IPS-NIHi7 (cell line): ENCODE measurements at regions not wholly inside any gene's neighbourhood (a gene's known extent, or its start where the extent isn't known, plus 50 kb on each side); places are given as distances from the start of the nearest gene placed in this dataset.
A peak's percentile ranks its signal among the peaks of the same experiment; 100 is the strongest.

Experiments used
- DNase-seq: peaks from one replicate; pipeline ENCODE4 v3.0.0; 2012; ENCODE audit warnings: mixed read lengths; ENCODE audit errors: extremely low spot score

- DNase-seq = no peak
These were observed 522.6 kb downstream of the GLRX3 start for GRCh38 chr10:130658687-130659290.

GRCh38 chr10:130659528-130659927 is 523.3 kb downstream of the GLRX3 start:
- no peak for DNase-seq

GRCh38 chr10:130660266-130660665 is 524.1 kb downstream of the GLRX3 start:
- no peak for DNase-seq

GRCh38 chr10:130661419-130661818 is 525.2 kb downstream of the GLRX3 start:
- DNase-seq = no peak

GRCh38 chr10:130662775-130663174 is 526.6 kb downstream of the GLRX3 start:
- no peak for DNase-seq

- no peak for DNase-seq
These were observed 528.3 kb downstream of the GLRX3 start for GRCh38 chr10:130664526-130664925.

- DNase-seq = no peak
These were observed 530.0 kb downstream of the GLRX3 start for GRCh38 chr10:130666215-130666614.

- peak; percentile 52 for DNase-seq
These were observed 550.6 kb downstream of the GLRX3 start for GRCh38 chr10:130686689-130687300.

GRCh38 chr10:130687566-130687965 is 551.4 kb downstream of the GLRX3 start:
- no peak for DNase-seq

- no peak for DNase-seq
These were observed 553.8 kb downstream of the GLRX3 start for GRCh38 chr10:130689743-130690626.

- no peak for DNase-seq
These were observed 555.6 kb downstream of the GLRX3 start for GRCh38 chr10:130691776-130692175.

GRCh38 chr10:130696870-130697269 is 560.7 kb downstream of the GLRX3 start:
- no peak for DNase-seq

- no peak for DNase-seq
These were observed 571.3 kb downstream of the GLRX3 start for GRCh38 chr10:130707389-130707979.

- DNase-seq = no peak
These were observed 572.4 kb downstream of the GLRX3 start for GRCh38 chr10:130708465-130709070.

GRCh38 chr10:130709415-130709814 is 573.2 kb downstream of the GLRX3 start:
- no peak for DNase-seq

- no peak for DNase-seq
These were observed 574.9 kb downstream of the GLRX3 start for GRCh38 chr10:130711072-130711471.

- DNase-seq = no peak
These were observed 576.9 kb downstream of the GLRX3 start for GRCh38 chr10:130713135-130713534.

GRCh38 chr10:130713731-130714130 is 577.5 kb downstream of the GLRX3 start:
- no peak for DNase-seq

GRCh38 chr10:130714742-130715467 is 578.7 kb downstream of the GLRX3 start:
- DNase-seq = no peak

- no peak for DNase-seq
These were observed 579.8 kb downstream of the GLRX3 start for GRCh38 chr10:130715686-130716670.
